Heart right ventricle (tissue), 16 donors: ENCODE measurements at regions not wholly inside any gene's neighbourhood (a gene's known extent, or its start where the extent isn't known, plus 50 kb on each side); places are given as distances from the start of the nearest gene placed in this dataset.

Source experiments
- ATAC-seq, 8 donors: fragments of 200-7000 bp; cut with Tn5 transposase; one replicate each; pipeline ENCODE4 v1.9.1; 2020; ENCODE audit warnings: mild to moderate bottlenecking in 8 of 8, moderate library complexity in 8 of 8, moderate number of reproducible peaks in 1 of 8
- DNase-seq, 2 donors: peaks; one replicate each; pipeline ENCODE4 v3.0.0-alpha.2; 2020
- H3K27ac ChIP-seq, 10 donors: fragments of 200-600 bp; sonication (generic) in 2 of 10; one replicate each; pipeline versions ENCODE4 v1.5.0 to v1.8.0; 2020 to 2022; ENCODE audit warnings: mild to moderate bottlenecking in 3 of 10
- H3K27me3 ChIP-seq, 7 donors: fragments of 200-600 bp; one replicate each; pipeline ENCODE4 v1.8.0; 2021 to 2022; ENCODE audit warnings: mild to moderate bottlenecking in 2 of 7
- H3K36me3 ChIP-seq, 9 donors: fragments of 200-600 bp; sonication (generic) in 1 of 9; one replicate each; pipeline versions ENCODE4 v1.5.0 to v1.8.0; 2020 to 2022; ENCODE audit warnings: mild to moderate bottlenecking in 2 of 9
- H3K4me1 ChIP-seq, 9 donors: fragments of 200-600 bp; sonication (generic) in 1 of 9; one replicate each; pipeline versions ENCODE4 v1.5.0 to v1.8.0; 2020 to 2022; ENCODE audit warnings: mild to moderate bottlenecking in 4 of 9
- H3K4me3 ChIP-seq, 10 donors: fragments of 200-600 bp; sonication (generic) in 2 of 10; one replicate each; pipeline versions ENCODE4 v1.5.0 to v1.8.0; 2020 to 2022; ENCODE audit warnings: mild to moderate bottlenecking in 7 of 10, moderate library complexity in 2 of 10
- H3K9me3 ChIP-seq, 11 donors: fragments of 200-600 bp in 10 of 11; sonication (generic) in 2 of 11; one replicate each; pipeline versions ENCODE4 v1.5.0 to v1.8.0; 2013 to 2022; ENCODE audit warnings: mild to moderate bottlenecking in 2 of 11, control low read depth in 1 of 11, moderate library complexity in 1 of 11
- WGBS, 2 donors: extraction: QIAGEN DNeasy Blood & Tissue Kit; methylation state at CpG; one replicate each; pipeline ENCODE4 v1.1.7; 2013; ENCODE audit warnings: inconsistent platforms in 1 of 2; 5-methylcytosine and 5-hydroxymethylcytosine counted together
- intact Hi-C, 10 donors: fragments of 100-400 bp; cut with DNase I; formaldehyde crosslinking; loops; one replicate each; pipeline versions ENCODE4 v1.11.1 to v1.14.2; 2022
- TF ChIP-seq, protein P1 (sequence below), 9 donors: fragments of 200-600 bp; sonication (generic) in 2 of 9; IDR thresholded peaks; one replicate each; pipeline versions ENCODE4 v1.5.0 to v1.8.0; 2021 to 2022; ENCODE audit warnings: antibody characterized with exemption in 9 of 9, mild to moderate bottlenecking in 5 of 9, moderate library complexity in 1 of 9
- donor health status: Arrhythmogenic right ventricular cardiomyopathy.
- donor health status: ischemic (EF 13 %, LVEDD 7.1; RV severe dilation, severe dysfunction).
- donor health status: healthy with polysubstance abuse.
- donor health status: DM: no; HTN: yes; CAD: no.
- donor health status: DM: no; HTN: no; CAD: no.
- donor health status: ischemic (EF 25% LVEDD 6.9; RV normal size, moderate dysfunction).
- donor health status: ischemic (EF 25% LVEDD 5.7; RV mildly dilated, moderate dysfunction).
- donor health status: healthy.
- donor health status: DM: yes; HTN: yes; CAD: no.
- donor health status: Ischemic cardiomyopathy.
- donor health status: ischemic (EF 35%, LVEDD 5.7; RV mildly dilated, moderate dysfunction).
- donor health status: nonischemic (EF 11% LVEDD 7.7; RV severe dilation, severe dysfunction).
- donor health status: DM: yes; HTN: yes; CAD: no.
- donor health status: PGD.
- donor health status: ischemic (EF 29% LVEDD 5.4; RV normal size, mild dysfunction).
- donor health status: nonischemic (EF 23%, LVEDD 6.1; RV moderate dilation, normal function).

DNA sequence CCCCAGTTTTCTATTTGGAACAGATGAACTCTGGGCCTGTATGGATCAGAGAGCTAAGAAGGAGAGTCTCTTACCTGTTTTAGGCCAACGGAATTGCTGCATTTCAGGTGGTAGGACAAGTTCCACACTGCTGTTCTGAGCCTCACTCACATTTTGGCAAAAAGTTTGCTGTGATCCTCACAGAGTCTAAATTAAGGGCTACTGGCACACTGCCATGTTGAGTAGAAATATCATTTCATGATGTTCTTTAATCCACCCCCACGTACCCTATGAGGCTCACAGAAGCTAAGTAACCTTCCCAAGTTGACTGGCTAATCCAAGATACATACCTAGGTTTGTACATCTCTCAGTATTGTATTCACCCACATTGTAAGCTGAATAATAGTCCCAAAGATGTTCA, 447.2 kb downstream of the INHBA start:
- DNase-seq (no peak), ATAC-seq (no peak)
- Histone ChIP-seq H3K27ac (no peak overlapping the region), H3K4me3 (no peak overlapping the region), H3K27me3 (no peaks in the 10 kb centered on the region), H3K4me1 (peaks cover 0 to 6% (median 0%) of the 10 kb centered on the region in 9 donors), H3K9me3 (peaks cover 0 to 8% (median 0%) of the 10 kb centered on the region in 11 donors), H3K36me3 (no peaks in the 10 kb centered on the region)
- TF ChIP-seq, protein P1, sequence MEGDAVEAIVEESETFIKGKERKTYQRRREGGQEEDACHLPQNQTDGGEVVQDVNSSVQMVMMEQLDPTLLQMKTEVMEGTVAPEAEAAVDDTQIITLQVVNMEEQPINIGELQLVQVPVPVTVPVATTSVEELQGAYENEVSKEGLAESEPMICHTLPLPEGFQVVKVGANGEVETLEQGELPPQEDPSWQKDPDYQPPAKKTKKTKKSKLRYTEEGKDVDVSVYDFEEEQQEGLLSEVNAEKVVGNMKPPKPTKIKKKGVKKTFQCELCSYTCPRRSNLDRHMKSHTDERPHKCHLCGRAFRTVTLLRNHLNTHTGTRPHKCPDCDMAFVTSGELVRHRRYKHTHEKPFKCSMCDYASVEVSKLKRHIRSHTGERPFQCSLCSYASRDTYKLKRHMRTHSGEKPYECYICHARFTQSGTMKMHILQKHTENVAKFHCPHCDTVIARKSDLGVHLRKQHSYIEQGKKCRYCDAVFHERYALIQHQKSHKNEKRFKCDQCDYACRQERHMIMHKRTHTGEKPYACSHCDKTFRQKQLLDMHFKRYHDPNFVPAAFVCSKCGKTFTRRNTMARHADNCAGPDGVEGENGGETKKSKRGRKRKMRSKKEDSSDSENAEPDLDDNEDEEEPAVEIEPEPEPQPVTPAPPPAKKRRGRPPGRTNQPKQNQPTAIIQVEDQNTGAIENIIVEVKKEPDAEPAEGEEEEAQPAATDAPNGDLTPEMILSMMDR (IDR thresholded peaks at IDR 0.05): no peak
- intact Hi-C loops: no loop called here
- 61 to 74% methylated on average over 2 of the region's 2 CpGs for WGBS, 2 donors

DNA sequence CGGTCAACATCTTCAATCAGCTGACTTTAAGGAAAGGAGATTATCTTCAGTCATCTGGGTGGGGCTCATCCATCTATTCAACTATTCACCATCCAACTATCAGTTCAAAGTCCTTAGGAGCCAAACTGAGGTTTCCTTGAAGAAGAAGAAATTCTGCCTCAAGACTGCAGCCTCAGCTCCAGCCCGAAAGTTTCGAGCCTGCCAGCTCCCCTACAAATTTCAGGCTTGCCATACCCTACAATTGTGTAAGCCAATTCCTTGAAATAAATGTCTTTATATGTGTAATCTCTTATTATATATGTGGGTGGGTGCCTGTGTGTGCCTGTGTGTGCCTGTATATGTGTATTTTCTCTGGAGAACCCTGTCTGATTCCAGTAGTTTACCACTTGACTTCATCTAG, 447.8 kb downstream of the INHBA start:
- TF ChIP-seq, protein P1 (IDR thresholded peaks at IDR 0.05): no peak
- intact Hi-C loops: no loop called here
- no peak overlapping the region for H3K27ac ChIP-seq
- H3K36me3 ChIP-seq: no peaks in the 10 kb centered on the region
- H3K27me3 ChIP-seq: no peaks in the 10 kb centered on the region
- H3K9me3 ChIP-seq: peaks cover 0 to 8% (median 0%) of the 10 kb centered on the region in 11 donors
- ATAC-seq: no peak
- WGBS, 2 donors: 78 to 97% methylated on average over 3 of the region's 3 CpGs
- DNase-seq: no peak
- H3K4me3 ChIP-seq: no peak overlapping the region
- H3K4me1 ChIP-seq: peaks cover 0 to 6% (median 0%) of the 10 kb centered on the region in 9 donors

DNA sequence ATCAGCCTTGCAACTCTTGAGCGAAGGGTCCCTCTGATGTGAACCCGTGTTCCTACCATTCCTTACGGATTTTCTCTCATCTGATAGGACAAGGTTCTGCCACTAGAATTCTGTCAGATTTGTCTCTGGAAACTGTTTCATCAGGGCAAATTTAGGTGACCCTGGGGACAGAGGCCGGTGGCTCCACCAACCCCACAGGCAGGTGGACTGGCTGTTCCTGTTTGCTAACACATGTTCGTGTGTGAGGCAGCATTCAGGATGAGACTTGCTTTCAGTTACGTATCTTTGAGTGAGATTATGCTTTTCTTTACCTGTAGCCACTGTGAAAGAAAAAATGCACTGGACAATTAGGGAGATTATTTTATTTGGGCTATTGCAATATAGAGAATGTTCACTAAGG, 449.9 kb downstream of the INHBA start:
- intact Hi-C loops: no loop called here
- TF ChIP-seq, protein P1 (IDR thresholded peaks at IDR 0.05): no peak
- no peaks in the 10 kb centered on the region for H3K36me3 ChIP-seq
- ATAC-seq (no peak), DNase-seq (no peak)
- H3K4me1 ChIP-seq: peaks cover 0 to 6% (median 0%) of the 10 kb centered on the region in 9 donors
- no peak overlapping the region for H3K27ac ChIP-seq
- H3K9me3 ChIP-seq: peaks cover 0 to 4% (median 0%) of the 10 kb centered on the region in 11 donors
- H3K27me3 ChIP-seq: no peaks in the 10 kb centered on the region
- 75 to 96% methylated on average over 6 of the region's 6 CpGs for WGBS, 2 donors
- no peak overlapping the region for H3K4me3 ChIP-seq

DNA sequence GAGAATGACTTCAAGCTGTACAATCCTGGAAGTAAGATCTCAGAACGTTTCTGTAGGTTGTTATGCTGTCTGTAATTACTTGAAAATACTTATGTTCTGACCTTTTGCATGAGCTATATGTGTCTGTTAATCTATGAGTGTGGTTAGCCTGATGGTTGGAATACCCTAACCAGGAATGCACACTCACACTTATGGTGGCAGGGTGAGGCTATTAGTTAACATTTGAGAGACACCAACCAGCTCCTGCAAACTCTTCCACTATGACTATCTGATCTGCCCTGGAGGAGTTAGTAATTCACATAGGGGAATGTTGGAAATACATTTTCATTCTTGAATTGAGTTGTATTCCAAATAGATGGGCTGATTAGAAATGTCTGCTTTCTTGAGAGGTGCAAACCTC, 450.3 kb downstream of the INHBA start:
- no peak overlapping the region for H3K4me3 ChIP-seq
- H3K9me3 ChIP-seq: peaks cover 0 to 4% (median 0%) of the 10 kb centered on the region in 11 donors
- ATAC-seq (no peak), DNase-seq (no peak)
- TF ChIP-seq, protein P1 (IDR thresholded peaks at IDR 0.05): no peak
- H3K27me3 ChIP-seq: no peaks in the 10 kb centered on the region
- peaks cover 0 to 6% (median 0%) of the 10 kb centered on the region in 9 donors for H3K4me1 ChIP-seq
- intact Hi-C loops: no loop called here
- no peak overlapping the region for H3K27ac ChIP-seq
- no peaks in the 10 kb centered on the region for H3K36me3 ChIP-seq
- WGBS, 2 donors: 52 to 65% methylated on average over 1 of the region's 1 CpG
